Muscle of back (tissue), 3 donors: ENCODE measurements at regions not wholly inside any gene's neighbourhood (a gene's known extent, or its start where the extent isn't known, plus 50 kb on each side); places are given as distances from the start of the nearest gene placed in this dataset.

Source experiments
- DNase-seq, 3 donors: peaks; one replicate each; pipeline versions ENCODE4 v3.0.0 to v3.0.0-alpha.2; 2013

DNA sequence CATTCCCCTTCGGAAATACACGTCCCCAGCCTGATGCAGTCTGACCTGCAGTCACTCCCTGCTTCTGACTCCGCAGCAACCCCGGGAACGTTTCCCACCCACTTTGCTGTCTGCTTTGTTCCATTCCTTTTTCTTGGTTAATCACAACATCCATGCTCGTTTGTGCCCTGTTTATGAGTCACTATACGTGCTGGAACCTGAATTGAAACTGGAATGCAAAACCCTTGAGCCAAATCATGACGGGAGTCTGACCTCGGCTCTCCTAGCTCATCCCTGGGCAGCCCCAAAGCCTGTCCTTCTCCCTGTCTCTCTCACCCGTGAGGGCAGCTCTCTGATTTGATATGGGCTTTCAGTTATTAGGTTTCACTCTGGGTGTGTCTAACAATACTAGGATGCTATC is 57.1 kb upstream of the RNF152 start:
- DNase-seq, result no peak

DNA sequence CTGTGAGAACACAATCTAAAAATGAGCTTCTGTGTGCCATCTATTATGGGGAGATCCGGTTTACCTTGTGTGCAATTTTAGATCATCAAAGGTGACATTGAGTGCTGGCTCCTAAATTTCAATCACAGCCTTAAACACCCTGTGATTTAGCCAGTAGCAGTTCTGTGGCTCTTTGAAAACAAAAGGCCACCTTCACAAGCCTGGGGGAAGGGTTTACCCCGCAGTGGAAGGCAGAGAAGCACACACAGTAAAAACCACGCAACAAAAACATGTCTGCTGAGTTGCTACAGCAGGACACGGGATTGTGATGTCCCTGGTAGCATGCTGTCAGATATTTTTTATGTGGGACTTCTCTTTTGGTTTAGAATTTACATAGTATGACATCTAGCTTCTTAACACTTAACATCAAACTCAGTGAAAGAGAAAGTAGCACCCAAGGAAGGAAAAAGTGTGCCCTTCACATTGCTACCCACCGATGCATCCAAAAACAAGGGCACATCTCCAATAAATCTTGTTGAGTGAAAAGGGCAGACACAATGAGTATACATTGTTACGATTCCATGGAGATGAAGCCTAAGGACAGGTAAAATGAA is 56.1 kb upstream of the RNF152 start:
- no peak for DNase-seq

GRCh38 chr18:61948281-61948741 is 55.5 kb upstream of the RNF152 start:
- peak in 1 of 3 donors; percentile 49 for DNase-seq

DNA sequence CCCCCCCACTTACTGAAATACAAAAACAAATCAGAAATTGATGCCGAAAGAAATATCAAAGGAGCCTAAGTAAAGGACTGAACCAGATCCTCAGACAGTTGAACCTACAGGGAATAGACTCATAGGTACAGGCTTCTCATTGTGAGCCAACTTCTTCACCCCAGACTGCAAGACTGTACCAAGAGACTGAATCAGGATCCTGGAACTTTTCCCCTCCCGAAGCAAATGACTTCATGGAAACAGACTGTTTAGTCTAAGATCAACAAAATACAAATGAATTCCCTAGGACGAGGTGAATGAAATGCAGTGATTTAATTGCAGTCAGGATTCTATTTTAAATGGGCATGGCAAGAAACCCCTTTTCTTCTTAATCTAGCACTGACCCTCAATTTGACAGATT is 53.6 kb upstream of the RNF152 start:
- peak in 1 of 3 donors; percentile 30 for DNase-seq

DNA sequence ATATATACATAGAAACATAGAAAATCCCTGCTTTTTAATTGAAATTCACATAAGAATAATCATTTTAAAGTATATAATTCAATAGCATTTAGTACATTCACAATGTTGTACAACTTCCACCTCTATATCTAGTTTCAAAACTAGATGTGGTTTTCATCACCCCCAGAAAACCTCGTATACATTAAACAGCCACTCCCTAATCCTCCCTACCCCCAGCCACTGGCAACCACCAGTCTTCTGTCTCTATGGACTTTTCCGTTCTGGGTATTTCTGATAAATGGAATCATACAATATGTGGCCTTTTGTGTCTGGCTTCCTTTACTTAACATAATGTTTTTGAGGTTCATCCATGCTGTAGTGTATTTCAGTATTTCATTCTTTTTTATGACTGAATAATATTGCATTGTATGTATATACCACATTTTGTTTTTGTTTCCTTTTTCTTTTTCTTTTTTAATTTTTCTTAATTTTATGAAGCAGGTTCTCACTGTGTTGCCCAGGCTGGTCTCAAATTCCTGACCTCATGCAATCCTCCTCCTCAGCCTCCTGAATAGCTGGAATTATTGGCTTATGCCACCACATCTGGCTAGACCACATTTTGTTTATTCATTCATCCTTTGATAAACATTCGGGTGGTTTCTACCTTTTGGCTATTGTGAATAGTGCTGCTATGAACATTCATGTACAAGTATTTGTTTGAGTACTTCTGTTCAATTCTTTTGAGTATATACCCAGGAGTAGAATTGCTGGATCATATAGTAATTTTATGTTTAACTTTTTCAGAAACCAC is 50.6 kb upstream of the RNF152 start:
- DNase-seq, result no peak
